Ovary (tissue), 3 donors: ENCODE measurements at regions not wholly inside any gene's neighbourhood (a gene's known extent, or its start where the extent isn't known, plus 50 kb on each side); places are given as distances from the start of the nearest gene placed in this dataset.

Experiments
- CTCF ChIP-seq, 3 donors: fragments of 450-650 bp in 2 of 3; fragments of 200-600 bp in 1 of 3; IDR thresholded peaks; one replicate each; pipeline versions ENCODE4 v1.5.1 to v1.8.0; 2016 to 2022; ENCODE audit warnings: antibody characterized with exemption in 3 of 3, mild to moderate bottlenecking in 1 of 3
- POLR2A ChIP-seq: fragments of 450-650 bp; IDR thresholded peaks from one replicate; pipeline ENCODE4 v1.6.1; 2017; ENCODE audit warnings: antibody characterized with exemption, mild to moderate bottlenecking, moderate library complexity
- donor health status: DM: no; HTN: no; CAD: no.

- TF ChIP-seq CTCF (IDR thresholded peaks at IDR 0.05), result no peak
- no peak for TF ChIP-seq POLR2A
Measured at GRCh38 chr2:47227532-47228279, 51.4 kb upstream of the CALM2 start.
